Superior temporal gyrus (tissue), 1 donor: ENCODE measurements at regions not wholly inside any gene's neighbourhood (a gene's known extent, or its start where the extent isn't known, plus 50 kb on each side); places are given as distances from the start of the nearest gene placed in this dataset.
"Not testable (repeated sequence)": the region's sequence is repeated elsewhere in the genome, so short reads cannot be mapped to it uniquely, and the experiment has no call there.

Experiments used
- DNase-seq: peaks from one replicate; pipeline ENCODE4 v3.0.0-alpha.2; 2016; ENCODE audit errors: extremely low spot score

DNA sequence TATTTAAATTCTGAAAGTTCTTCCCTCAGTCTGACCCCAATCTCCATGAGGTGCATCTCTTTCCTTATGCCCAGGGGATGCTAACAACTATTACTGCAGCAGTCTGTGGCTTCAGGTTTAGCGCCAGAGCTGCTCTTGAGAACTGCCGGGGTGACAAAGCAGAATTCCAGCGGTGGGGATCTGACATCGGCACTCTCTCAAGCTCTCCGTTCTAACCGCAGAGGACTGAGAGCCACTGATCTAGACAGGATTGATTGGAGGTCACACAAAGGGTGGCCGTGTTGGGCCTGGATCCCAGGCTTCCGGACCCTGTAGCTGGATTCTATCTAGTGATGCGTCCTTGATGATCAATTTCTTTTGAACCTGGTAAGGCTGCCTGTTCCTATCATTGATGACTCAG lies 155.6 kb upstream of the TMEM132C start:
- no peak for DNase-seq

DNA sequence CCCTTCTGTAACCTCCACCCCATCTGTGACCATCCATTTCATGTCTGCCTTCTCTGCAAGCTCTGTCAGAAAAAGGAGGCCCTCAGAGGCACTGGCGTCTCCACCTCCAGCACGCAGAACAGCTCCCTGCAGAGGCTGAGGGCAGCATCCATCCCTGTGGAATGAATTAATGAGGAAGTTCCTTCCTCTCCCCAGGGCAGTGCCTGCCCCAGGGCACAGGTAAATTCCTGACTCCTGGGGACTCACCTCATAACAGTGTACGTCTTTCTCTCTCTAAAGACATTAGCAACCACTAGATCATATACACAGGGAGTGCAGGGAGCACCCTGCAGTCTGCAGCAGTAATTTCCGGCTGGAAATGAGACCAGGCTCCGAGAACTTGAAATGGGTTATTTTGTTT lies 155.0 kb upstream of the TMEM132C start:
- no peak for DNase-seq

DNA sequence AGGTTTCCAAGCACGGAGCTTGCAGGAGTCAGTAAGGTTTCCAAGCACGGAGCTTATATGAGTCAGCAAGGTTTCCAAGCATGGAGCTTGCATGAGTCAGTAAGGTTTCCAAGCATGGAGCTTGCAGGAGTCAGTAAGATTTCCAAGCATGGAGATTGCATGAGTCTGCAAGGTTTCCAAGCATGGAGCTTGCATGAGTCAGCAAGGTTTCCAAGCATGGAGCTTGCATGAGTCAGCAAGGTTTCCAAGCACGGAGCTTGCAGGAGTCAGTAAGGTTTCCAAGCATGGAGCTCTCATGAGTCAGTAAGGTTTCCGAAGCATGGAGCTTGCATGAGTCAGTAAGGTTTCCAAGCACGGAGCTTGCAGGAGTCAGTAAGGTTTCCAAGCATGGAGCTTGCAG lies 153.7 kb upstream of the TMEM132C start:
- not testable (repeated sequence) for DNase-seq

DNA sequence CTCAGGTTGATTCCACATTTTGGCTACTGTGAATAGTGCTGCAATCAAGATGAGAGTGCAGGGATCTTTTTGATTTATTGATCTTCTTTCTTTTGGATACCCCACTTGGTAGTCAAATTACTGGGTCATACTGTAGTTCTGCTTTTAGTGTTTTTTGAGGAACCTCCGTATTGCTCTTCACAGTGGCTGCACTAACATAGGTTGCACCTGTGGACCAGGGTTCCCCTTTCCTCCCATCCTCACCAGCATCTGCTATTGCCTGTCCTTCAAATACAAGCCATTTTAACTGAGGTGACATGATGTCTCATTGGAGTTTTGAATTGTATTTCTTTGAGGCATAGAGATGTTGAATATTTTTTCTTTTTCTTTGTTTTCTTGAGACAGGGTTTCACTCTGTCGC lies 152.5 kb upstream of the TMEM132C start:
- DNase-seq = no peak

DNA sequence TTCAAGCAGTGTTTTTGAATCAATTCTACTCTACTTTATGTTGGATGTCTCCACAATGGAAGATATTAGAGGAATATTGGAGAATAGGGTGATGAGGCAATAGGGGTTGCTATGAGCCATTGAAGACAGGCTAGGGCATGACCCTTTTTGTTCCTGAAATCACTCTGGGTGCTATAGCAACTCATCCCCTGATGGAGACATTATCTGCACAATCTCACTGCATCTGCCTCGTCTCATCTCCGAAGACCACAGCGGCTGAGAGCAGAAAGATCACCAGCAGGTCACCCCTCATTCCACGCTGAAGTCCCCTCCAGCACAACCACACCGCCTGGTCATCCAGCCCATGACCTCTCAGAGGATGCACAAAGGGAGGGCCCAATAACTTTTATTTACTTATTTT lies 150.4 kb upstream of the TMEM132C start:
- DNase-seq = no peak

DNA sequence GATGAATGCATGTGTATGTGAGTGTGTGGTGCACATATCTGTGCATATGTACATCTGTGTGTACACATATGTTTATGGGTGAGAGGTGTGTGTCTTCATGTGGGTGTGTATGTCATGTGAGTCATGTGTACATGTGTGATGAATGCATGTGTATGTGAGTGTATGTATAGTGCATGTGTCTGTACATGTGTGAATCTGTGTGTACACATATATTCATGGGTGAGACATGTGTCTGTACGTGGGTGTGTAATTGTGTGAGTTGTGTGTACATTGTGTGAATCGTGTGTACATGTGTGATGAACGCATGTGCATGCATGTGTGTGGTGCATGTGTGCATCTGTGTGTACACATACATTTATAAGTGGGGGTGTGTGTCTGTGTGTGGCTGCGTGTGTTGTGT lies 146.9 kb upstream of the TMEM132C start:
- no peak for DNase-seq

DNA sequence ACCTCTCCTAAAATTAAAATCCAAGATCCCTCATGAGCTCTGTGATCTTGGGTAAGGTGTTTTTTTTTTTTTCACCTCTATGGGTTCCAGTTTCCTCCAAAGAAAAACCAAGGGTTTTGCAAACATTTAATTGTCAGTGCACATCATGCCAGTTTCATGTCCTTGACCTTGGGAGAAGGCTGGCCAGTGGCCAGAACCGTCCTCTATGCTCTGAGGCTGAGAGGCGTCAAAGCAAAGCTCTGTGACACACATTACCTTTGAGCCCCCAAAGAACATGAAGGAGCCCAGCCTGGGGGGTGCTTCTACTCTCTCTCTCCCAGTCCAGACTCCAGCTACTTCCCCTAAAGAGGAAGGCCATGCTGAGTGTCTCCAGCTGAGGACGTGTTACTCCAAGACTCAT lies 145.5 kb upstream of the TMEM132C start:
- DNase-seq = no peak

DNA sequence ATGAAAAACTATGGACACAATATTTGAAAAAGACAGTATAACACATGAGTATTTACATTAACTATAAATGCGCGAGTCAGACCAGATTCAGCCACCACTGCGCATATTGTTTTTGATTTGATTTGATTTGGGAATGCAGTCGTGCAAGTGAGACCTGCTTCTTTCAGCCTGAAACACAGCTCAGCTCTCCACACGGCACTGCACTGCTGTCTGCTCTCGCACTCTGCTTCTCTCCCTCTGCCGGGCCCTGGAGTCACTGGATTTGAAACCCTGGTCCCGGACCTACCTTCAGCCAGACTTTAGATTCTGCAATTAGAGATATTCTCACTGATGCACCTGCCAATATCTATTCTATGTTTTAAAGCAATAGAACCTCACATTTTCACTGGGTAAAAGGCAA lies 143.9 kb upstream of the TMEM132C start:
- DNase-seq = no peak

DNA sequence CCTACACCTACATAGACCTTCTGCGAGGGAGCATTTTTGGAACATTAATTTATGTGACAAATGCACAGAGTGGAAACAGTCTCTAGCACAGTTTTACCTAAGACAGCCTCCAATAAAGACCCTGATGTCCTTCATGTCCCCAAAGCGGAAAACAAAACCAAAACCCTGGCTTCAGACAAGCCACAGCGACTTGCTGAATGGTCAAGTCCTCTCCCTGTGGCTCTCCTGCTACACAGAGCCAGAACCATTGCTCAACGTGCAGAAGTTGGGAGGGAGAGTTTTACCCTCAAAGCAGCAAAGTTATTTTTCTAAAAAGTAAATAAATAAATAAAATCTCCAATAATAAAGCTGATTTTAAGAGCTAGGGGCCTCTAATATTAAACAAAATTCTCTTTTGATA lies 135.0 kb upstream of the TMEM132C start:
- DNase-seq = no peak

DNA sequence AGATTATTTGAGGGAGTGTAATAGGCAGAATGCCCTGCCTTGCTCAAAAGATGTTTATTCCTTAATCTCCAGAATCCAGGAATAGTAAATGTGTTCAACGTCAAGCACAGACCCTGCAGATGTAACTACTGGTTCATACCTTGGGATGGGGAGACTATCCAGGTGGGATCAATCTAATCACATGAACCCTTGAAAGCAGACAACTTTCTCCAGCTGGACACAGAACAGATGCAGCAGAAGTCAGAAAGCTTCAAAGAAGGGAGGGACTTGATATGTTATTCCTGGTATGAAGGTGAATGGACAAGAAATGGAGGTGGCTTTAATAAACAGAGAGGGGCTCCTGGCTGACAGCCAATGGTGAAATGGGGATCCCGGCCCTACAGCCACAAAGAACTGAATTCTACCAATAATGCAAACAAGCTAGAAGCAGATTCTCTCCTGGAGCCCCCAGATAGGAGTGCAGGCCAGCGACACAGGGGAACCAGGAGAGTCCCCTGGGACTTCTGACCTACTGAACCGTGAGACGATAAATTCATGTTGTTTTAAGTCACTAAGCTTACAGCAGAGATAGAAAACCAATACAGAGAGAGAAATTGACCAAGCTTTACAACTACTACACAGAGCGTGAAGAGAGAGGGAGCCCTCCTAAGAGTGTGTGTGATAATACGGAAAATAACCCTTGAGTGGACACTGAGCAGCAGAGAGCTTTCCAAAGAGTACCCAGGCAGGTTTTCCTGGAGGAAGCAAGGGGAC lies 133.5 kb upstream of the TMEM132C start:
- DNase-seq = no peak

DNA sequence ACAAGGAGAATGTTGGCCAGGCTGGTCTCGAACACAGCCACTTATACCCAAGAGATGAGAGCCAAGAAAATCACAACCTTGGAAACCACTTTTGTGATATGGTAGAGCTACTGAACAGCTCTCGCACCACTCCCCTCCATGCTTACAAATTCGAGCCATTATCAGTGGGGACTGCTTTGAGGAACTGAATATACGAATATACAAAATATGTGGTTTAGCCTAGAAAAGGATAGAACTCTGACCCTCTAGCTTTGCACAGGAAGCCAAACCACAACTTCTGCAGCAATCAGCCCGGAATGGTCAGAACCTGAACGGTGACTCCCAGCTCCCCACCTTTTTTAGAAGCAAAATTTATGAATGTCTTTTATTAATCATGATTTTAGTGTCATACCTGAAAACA lies 129.8 kb upstream of the TMEM132C start:
- DNase-seq = no peak

DNA sequence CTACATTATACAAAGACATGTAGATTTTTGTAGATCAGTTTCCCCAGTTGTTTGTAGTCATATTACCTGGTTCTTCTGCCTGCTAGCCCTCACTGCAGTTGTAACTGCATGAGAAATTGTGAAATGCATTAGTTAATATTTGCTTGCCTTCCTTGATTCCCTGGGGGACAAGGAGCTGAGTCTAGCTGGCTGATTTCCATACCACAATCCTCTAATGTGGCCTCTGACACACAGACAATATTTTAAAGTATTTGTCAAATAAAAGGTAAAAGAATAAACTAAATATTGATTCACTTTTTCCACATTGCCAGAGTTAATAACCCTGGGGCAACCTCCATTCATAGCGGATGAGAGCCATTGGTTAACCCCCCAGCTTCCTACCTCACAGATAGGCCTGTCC lies 128.8 kb upstream of the TMEM132C start:
- DNase-seq = no peak

DNA sequence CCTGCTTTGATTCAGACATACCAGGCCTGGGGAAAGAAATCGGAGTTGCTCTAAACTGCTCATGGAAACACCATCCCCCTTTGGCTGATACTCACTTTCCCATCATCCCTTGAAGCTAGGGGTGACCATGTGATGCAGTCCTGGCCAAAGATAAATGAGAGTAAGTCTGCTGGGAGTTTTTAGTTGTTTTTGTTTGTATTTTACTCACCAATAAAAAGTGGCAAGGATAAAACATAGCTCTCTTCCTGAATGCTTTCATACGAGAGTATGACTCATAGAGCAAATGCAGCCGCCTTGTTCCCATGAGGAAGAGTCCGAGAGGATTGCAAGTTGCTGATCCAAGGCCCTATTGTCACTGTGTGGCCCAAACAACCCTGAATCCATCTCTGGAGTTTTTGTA lies 126.4 kb upstream of the TMEM132C start:
- no peak for DNase-seq

DNA sequence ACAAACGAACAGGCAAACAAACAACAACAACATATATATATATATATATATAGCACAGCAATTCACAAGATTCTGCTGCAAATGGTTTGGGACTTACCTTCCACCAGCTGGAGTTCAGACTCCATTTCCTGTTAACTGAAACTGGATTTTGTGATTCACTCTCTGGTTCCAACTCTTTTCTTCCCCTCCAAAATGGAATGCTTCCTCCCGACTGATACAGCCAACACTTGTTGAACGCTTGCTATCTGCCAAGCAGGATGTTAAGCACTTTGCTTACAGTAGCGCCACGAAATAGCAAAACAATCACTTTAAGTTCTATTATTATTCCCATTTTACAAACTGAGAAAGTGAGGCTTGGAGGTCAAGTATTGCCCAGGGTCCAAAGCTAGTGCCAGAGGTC lies 116.0 kb upstream of the TMEM132C start:
- DNase-seq = no peak

DNA sequence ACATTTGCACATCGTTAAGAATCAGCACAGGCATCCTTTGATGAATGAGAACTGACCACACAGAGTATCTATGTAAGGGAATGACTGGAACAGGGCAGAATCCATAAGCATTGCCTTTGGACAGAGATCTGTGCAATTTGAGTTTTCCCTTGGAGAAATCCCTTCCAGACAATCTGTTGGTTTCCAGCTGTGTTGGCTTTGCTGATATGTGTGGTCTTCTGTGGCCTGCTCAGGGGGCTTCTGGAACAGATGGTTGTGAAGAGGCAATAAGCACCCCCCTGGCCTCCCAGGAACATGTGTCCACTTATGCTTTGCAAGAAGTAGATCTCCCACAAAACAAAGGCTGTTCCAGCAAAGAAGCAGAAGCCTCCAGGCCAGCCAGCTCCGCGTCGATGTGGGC lies 111.4 kb upstream of the TMEM132C start:
- DNase-seq = no peak

DNA sequence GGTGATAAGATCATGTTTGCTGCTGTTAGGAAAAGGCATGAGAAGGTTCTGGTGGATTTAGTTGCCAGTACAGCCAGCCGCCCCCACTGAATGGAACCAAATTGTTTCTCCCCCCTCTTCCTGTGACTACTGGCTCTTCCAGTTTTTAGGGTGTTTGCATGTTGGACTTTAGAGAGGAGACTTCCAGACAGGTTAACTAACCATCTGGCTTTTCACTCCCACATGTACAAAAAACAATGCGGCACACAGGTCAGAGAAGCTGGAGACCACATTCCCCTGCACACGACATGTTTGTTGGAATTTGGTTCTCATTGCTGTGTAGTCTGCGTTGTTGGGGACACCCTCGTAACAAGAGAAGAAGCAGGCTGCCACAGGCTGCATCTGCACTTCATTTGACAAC lies 103.9 kb upstream of the TMEM132C start:
- no peak for DNase-seq

DNA sequence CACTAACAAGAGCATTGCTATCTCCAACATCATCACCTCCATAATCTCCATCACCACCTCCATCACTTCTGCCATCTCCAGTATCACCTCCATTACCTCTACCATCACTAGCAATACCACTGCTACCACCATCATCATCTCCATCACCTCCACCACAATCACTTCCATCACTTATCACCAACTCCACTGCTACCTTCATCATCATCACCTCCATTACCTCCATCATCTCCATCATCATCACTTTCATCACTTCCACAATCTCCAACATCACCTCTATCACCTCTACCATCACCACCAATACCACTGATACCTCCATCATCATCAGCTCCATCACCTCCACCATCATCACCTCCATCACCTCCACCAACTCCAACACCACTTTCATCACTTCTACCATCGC lies 102.4 kb upstream of the TMEM132C start:
- no peak for DNase-seq

DNA sequence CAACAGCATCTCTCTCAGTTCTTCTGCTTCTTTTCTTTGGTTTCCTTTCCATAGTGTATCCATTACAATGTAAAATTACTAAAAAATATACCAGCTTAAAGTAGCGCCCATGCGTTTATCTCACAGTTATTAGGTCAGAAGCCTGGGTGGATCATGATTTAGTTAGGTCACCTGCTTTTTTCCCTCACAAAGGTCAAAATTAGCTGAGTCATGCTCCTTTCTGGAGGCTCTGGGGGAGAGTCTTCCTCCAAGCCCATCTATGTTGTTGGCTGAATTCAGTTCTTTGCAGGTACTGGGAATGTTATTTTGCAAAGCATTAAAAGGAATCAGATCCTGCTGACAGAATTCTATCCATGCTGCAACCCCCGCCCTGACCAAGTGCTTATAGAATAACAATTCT lies 101.6 kb upstream of the TMEM132C start:
- no peak for DNase-seq

DNA sequence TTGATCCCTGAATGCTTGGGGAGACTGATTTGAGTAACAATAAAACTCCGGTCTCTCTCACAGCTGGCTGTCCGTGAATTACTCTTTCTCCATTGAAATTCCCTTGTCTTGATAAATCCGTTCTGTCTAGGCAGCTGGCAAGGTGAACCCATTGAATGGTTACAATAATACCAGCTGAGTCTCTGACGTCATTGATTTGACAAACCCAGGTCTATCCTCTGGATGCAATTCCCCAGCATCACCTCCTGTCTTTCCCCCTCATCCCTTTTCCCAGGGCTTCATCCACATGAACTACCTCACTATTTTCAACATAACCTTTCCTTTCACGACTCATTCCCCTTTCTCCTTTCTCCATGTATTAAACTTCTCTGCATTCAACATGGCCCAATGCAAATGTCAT lies 98.7 kb upstream of the TMEM132C start:
- no peak for DNase-seq

DNA sequence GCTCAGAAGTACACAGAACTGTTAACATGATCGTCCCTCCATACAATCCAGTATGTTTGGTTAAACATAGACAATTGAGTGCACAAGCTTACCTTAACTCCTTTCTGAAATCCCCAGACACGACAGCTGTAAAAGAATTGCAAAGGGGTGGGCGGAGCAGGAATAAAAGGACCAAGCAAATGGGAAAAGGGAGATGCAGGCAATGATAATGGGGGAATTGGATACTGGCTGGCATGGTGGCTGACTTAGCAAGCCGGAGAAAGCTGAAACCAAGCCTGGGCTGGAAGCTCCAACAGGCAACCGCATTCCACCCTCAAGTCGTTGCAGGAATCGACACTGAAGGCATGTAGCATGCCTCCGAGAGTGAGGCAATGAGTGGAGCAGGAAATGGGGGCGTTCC lies 96.8 kb upstream of the TMEM132C start:
- no peak for DNase-seq

DNA sequence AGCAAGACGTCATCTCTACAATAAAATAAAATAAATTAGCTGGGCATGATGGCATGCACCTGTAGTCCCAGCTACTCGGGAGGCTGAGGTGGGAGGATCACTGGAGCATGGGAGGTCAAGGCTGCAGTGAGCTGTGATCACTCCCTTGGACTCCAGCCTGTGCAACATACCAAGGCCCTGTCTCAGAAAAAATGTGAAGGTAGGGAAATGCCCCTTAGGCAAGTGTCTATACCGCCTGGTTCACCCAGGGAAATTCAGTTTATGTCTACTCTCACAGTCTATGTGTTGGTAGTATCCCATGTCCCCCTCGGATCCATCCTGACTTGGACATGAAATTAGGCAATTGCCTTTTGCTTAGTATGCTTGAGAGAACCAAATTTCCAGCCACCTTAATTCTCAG lies 88.4 kb upstream of the TMEM132C start:
- no peak for DNase-seq

DNA sequence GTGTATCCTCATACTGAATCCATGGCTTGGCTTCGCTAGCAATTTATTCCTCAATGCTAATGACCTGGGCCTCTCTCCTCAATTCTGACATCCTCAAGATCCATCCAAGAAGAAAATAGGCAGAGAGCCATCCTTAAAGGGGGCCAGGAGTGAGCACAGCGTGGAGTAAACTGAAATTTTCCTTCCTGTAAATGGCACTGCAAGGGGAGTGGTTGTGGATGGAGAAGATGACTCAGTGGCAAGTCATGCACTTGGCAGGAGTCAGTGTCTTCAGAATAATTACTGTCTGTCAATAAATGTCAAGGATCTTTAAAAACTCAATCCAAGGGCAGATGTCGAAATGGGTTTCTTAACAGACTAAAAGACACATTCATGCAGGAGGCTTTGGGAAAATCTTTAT lies 88.0 kb upstream of the TMEM132C start:
- no peak for DNase-seq

DNA sequence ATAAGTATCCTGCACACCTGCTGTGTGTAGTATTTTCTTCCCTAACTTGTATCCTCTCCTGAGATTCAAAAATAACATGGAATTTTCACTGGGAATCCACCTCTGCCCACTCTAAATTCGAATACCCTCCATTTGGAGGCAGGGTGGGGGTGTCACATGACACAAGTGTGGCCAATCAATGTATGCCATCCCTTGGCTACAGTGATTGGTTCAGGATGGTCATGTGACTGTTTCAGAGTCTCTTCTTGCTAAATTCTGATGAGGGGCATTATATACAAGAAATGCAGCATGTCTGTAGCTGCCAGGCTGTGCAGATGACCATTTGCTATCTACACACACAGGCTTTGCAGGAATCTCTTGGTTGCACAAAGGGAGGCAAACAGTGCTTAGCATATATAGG lies 86.8 kb upstream of the TMEM132C start:
- no peak for DNase-seq

DNA sequence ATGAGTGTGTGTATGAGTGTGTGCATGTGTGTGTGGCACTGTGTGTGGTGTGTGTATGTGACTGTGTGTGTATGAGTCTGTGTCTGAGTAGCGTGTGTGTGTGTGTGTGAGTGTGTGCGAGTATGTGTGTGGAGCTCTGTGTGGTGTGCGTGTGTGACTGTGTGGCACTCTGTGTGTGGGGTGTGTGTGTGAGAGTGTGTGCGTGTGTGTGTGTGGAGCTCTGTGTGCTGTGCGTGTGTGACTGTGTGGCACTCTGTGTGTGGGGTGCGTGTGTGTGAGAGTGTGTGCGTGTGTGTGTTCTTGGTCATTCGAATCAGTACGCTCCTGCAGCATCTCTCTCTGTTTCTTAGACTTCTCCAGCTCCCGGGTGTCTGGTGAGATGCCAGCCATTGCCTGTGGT lies 76.9 kb upstream of the TMEM132C start:
- DNase-seq = no peak
